Panc1 (cell line): ENCODE measurements at regions not wholly inside any gene's neighbourhood (a gene's known extent, or its start where the extent isn't known, plus 50 kb on each side); places are given as distances from the start of the nearest gene placed in this dataset.

Source experiments
- CTCF ChIP-seq: fragments of 450-650 bp; IDR thresholded peaks from 2 replicates; pipeline ENCODE4 v1.5.1; 2017; ENCODE audit warnings: mild to moderate bottlenecking
- POLR2AphosphoS5 ChIP-seq: IDR thresholded peaks from 2 replicates; pipeline ENCODE4 v1.6.1; 2012; ENCODE audit warnings: mild to moderate bottlenecking, low read depth, low read length, moderate library complexity
- REST ChIP-seq, 2 experiments: IDR thresholded peaks; 2 replicates each; pipeline ENCODE4 v1.6.1; 2011 to 2012; ENCODE audit warnings: low read depth in 2 of 2, control low read depth in 1 of 2, low read length in 1 of 2, mild to moderate bottlenecking in 1 of 2, moderate library complexity in 1 of 2; ENCODE audit not compliant: insufficient read depth in 1 of 2
- SIN3A ChIP-seq: IDR thresholded peaks from 2 replicates; pipeline ENCODE4 v1.6.1; 2012; ENCODE audit warnings: low read depth, mild to moderate bottlenecking, low read length, moderate library complexity, borderline replicate concordance; ENCODE audit not compliant: insufficient read depth
- TCF7L2 ChIP-seq: IDR thresholded peaks from 2 replicates; pipeline ENCODE4 v1.6.1; 2011; ENCODE audit warnings: mild to moderate bottlenecking, low read depth, low read length, inconsistent platforms

GRCh38 chr4:38452542-38452941, 211.5 kb upstream of the KLF3 start:
- TF ChIP-seq CTCF (no peak), POLR2AphosphoS5 (no peak), REST (IDR thresholded peaks at IDR 0.05; ENCODE audit: insufficient read depth in 1 of 2, low read depth in 2 of 2, low read length in 1 of 2) (no peak), SIN3A (no peak), TCF7L2 (no peak)
